B cell (primary cell): ENCODE measurements at regions not wholly inside any gene's neighbourhood (a gene's known extent, or its start where the extent isn't known, plus 50 kb on each side); places are given as distances from the start of the nearest gene placed in this dataset.

Experiments used
- EZH2 ChIP-seq: IDR thresholded peaks from 2 replicates; pipeline ENCODE4 v1.6.1; 2012; ENCODE audit warnings: borderline replicate concordance, low read depth, mild to moderate bottlenecking, moderate library complexity, low read length; ENCODE audit not compliant: insufficient read depth, poor library complexity, severe bottlenecking
- TF ChIP-seq, protein P1 (sequence below): fragments of 200-600 bp; IDR thresholded peaks from one replicate; pipeline ENCODE4 v1.8.0; 2022; ENCODE audit warnings: antibody characterized with exemption, mild to moderate bottlenecking

- TF ChIP-seq, protein P1, sequence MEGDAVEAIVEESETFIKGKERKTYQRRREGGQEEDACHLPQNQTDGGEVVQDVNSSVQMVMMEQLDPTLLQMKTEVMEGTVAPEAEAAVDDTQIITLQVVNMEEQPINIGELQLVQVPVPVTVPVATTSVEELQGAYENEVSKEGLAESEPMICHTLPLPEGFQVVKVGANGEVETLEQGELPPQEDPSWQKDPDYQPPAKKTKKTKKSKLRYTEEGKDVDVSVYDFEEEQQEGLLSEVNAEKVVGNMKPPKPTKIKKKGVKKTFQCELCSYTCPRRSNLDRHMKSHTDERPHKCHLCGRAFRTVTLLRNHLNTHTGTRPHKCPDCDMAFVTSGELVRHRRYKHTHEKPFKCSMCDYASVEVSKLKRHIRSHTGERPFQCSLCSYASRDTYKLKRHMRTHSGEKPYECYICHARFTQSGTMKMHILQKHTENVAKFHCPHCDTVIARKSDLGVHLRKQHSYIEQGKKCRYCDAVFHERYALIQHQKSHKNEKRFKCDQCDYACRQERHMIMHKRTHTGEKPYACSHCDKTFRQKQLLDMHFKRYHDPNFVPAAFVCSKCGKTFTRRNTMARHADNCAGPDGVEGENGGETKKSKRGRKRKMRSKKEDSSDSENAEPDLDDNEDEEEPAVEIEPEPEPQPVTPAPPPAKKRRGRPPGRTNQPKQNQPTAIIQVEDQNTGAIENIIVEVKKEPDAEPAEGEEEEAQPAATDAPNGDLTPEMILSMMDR, result no peak
- TF ChIP-seq EZH2, result no peak
Observed at GRCh38 chr4:115537387-115537786, 424.0 kb upstream of the NDST4 start.
